Lower lobe of right lung (tissue), 2 donors: ENCODE measurements at regions not wholly inside any gene's neighbourhood (a gene's known extent, or its start where the extent isn't known, plus 50 kb on each side); places are given as distances from the start of the nearest gene placed in this dataset.

Source experiments
- ATAC-seq, 2 donors: fragments of 200-7000 bp; cut with Tn5 transposase; one replicate each; pipeline ENCODE4 v1.9.1; 2020 to 2022; ENCODE audit warnings: mild to moderate bottlenecking in 2 of 2, moderate library complexity in 2 of 2
- DNase-seq: peaks from one replicate; pipeline ENCODE4 v3.0.0-alpha.2; 2020
- H3K27ac ChIP-seq: fragments of 200-600 bp; one replicate; pipeline ENCODE4 v1.8.0; 2022
- H3K27me3 ChIP-seq: fragments of 200-600 bp; one replicate; pipeline ENCODE4 v1.8.0; 2022; ENCODE audit warnings: low read depth
- H3K36me3 ChIP-seq: fragments of 200-600 bp; one replicate; pipeline ENCODE4 v1.8.0; 2022; ENCODE audit warnings: mild to moderate bottlenecking
- H3K4me1 ChIP-seq: fragments of 200-600 bp; one replicate; pipeline ENCODE4 v1.8.0; 2022
- H3K4me3 ChIP-seq: fragments of 200-600 bp; one replicate; pipeline ENCODE4 v1.8.0; 2022; ENCODE audit warnings: mild to moderate bottlenecking
- H3K9me3 ChIP-seq: fragments of 200-600 bp; one replicate; pipeline ENCODE4 v1.8.0; 2022
- CTCF ChIP-seq: fragments of 200-600 bp; IDR thresholded peaks from one replicate; pipeline ENCODE4 v1.8.0; 2022; ENCODE audit warnings: antibody characterized with exemption, mild to moderate bottlenecking
- intact Hi-C: fragments of 100-400 bp; cut with DNase I; formaldehyde crosslinking; loops from one replicate; pipeline ENCODE4 v1.11.0; 2022
- donor health status: DM: no; HTN: yes; CAD: no; lungs with severe emphysema.

- no peak overlapping the region for H3K4me3 ChIP-seq
- ATAC-seq (no peak), DNase-seq (no peak)
- intact Hi-C loops, result no loop called here
- no peaks in the 10 kb centered on the region for H3K36me3 ChIP-seq
- H3K4me1 ChIP-seq, result peaks cover 35% of the 10 kb centered on the region
- no peak for TF ChIP-seq CTCF
- H3K27me3 ChIP-seq, result peaks cover 21% of the 10 kb centered on the region
- H3K27ac ChIP-seq, result no peak overlapping the region
- H3K9me3 ChIP-seq, result no peaks in the 10 kb centered on the region
Measured at GRCh38 chr2:128737546-128737826, 418.8 kb upstream of the HS6ST1 start.

- no peaks in the 10 kb centered on the region for H3K9me3 ChIP-seq
- TF ChIP-seq CTCF, result no peak
- DNase-seq (no peak), ATAC-seq (no peak)
- H3K27ac ChIP-seq, result no peak overlapping the region
- intact Hi-C loops, result no loop called here
- no peak overlapping the region for H3K4me3 ChIP-seq
- H3K4me1 ChIP-seq, result peaks cover 31% of the 10 kb centered on the region
- H3K27me3 ChIP-seq, result peaks cover 21% of the 10 kb centered on the region
- H3K36me3 ChIP-seq, result no peaks in the 10 kb centered on the region
Measured at GRCh38 chr2:128738446-128739110, 419.9 kb upstream of the HS6ST1 start.

- no peak for TF ChIP-seq CTCF
- peaks cover 5% of the 10 kb centered on the region for H3K4me1 ChIP-seq
- no peaks in the 10 kb centered on the region for H3K36me3 ChIP-seq
- H3K27me3 ChIP-seq, result no peaks in the 10 kb centered on the region
- H3K4me3 ChIP-seq, result no peak overlapping the region
- intact Hi-C loops, result no loop called here
- no peaks in the 10 kb centered on the region for H3K9me3 ChIP-seq
- no peak for ATAC-seq
- no peak overlapping the region for H3K27ac ChIP-seq
- DNase-seq, result no peak
Measured at GRCh38 chr2:128742467-128742866, 423.8 kb upstream of the HS6ST1 start.

- ATAC-seq (no peak), DNase-seq (no peak)
- no peaks in the 10 kb centered on the region for H3K27me3 ChIP-seq
- no peak overlapping the region for H3K27ac ChIP-seq
- intact Hi-C loops, result no loop called here
- no peak for TF ChIP-seq CTCF
- no peaks in the 10 kb centered on the region for H3K9me3 ChIP-seq
- H3K4me1 ChIP-seq, result peaks cover 5% of the 10 kb centered on the region
- H3K4me3 ChIP-seq, result no peak overlapping the region
- H3K36me3 ChIP-seq, result no peaks in the 10 kb centered on the region
Measured at GRCh38 chr2:128745946-128746345, 427.3 kb upstream of the HS6ST1 start.

- no peaks in the 10 kb centered on the region for H3K27me3 ChIP-seq
- no peak for TF ChIP-seq CTCF
- DNase-seq (no peak), ATAC-seq (peak; percentile 37 to 47)
- intact Hi-C loops, result no loop called here
- no peak overlapping the region for H3K4me3 ChIP-seq
- no peak overlapping the region for H3K27ac ChIP-seq
- H3K9me3 ChIP-seq, result no peaks in the 10 kb centered on the region
- no peaks in the 10 kb centered on the region for H3K36me3 ChIP-seq
- peaks cover 5% of the 10 kb centered on the region for H3K4me1 ChIP-seq
Measured at GRCh38 chr2:128746356-128746755, 427.7 kb upstream of the HS6ST1 start.

GRCh38 chr2:128748336-128748735 lies 429.7 kb upstream of the HS6ST1 start:
- no peaks in the 10 kb centered on the region for H3K36me3 ChIP-seq
- H3K27ac ChIP-seq, result no peak overlapping the region
- H3K4me3 ChIP-seq, result no peak overlapping the region
- ATAC-seq, result no peak
- intact Hi-C loops, result no loop called here
- no peaks in the 10 kb centered on the region for H3K27me3 ChIP-seq
- peaks cover 5% of the 10 kb centered on the region for H3K4me1 ChIP-seq
- no peak for DNase-seq
- no peaks in the 10 kb centered on the region for H3K9me3 ChIP-seq
- no peak for TF ChIP-seq CTCF
